OCI-LY3 (cell line): ENCODE measurements at regions not wholly inside any gene's neighbourhood (a gene's known extent, or its start where the extent isn't known, plus 50 kb on each side); places are given as distances from the start of the nearest gene placed in this dataset.

Source experiments
- H2AFZ ChIP-seq: fragments of 200-600, 300-600 bp; shearing (Covaris generic); 2 replicates; pipeline ENCODE4 v1.6.0; 2014; ENCODE audit warnings: antibody characterized with exemption, low read depth, low read length
- H3K27ac ChIP-seq: fragments of 200-600, 300-600 bp; sonication (generic); 2 replicates; pipeline ENCODE4 v1.5.1; 2014; ENCODE audit warnings: mild to moderate bottlenecking, low read length, moderate library complexity, mixed read lengths
- H3K27me3 ChIP-seq: fragments of 200-600, 300-600 bp; sonication (generic); 2 replicates; pipeline ENCODE4 v1.6.1; 2014; ENCODE audit warnings: low read depth, low read length, mixed read lengths
- H3K36me3 ChIP-seq: fragments of 200-600, 300-600 bp; sonication (generic); replicated peaks from 2 replicates; pipeline ENCODE3; 2014; ENCODE audit warnings: low read depth, low read length, mixed read lengths
- H3K4me1 ChIP-seq: fragments of 300-600, 200-600 bp; sonication (generic); 2 replicates; pipeline ENCODE4 v1.6.1; 2014; ENCODE audit warnings: low read length, mixed read lengths
- H3K4me2 ChIP-seq: fragments of 200-600, 300-600 bp; sonication (generic); 2 replicates; pipeline ENCODE4 v1.6.1; 2014; ENCODE audit warnings: low read length, mixed read lengths
- H3K4me3 ChIP-seq: fragments of 300-600, 200-600 bp; sonication (generic); 2 replicates; pipeline ENCODE4 v1.5.1; 2014; ENCODE audit warnings: antibody characterized with exemption, mild to moderate bottlenecking, low read length, moderate library complexity
- H3K79me2 ChIP-seq: fragments of 300-600, 200-600 bp; shearing (Covaris generic); 2 replicates; pipeline ENCODE4 v1.6.1; 2014; ENCODE audit warnings: mild to moderate bottlenecking, low read length, mixed read lengths
- H3K9ac ChIP-seq: fragments of 300-600, 200-600 bp; shearing (Covaris generic); 2 replicates; pipeline ENCODE4 v1.6.0; 2014; ENCODE audit warnings: mild to moderate bottlenecking, low read length, moderate library complexity
- H3K9me3 ChIP-seq: fragments of 200-600, 300-600 bp; shearing (Covaris generic); 2 replicates; pipeline ENCODE4 v1.6.1; 2014; ENCODE audit warnings: low read length, mixed read lengths; ENCODE audit not compliant: insufficient read depth
- H4K20me1 ChIP-seq: fragments of 200-600, 300-600 bp; sonication (generic); 2 replicates; pipeline ENCODE4 v1.6.1; 2016; ENCODE audit warnings: low read length, mixed read lengths; ENCODE audit not compliant: insufficient read depth
- CTCF ChIP-seq: fragments of 200-600, 300-600 bp; sonication (generic); IDR thresholded peaks from 2 replicates; pipeline ENCODE4 v1.5.1; 2014; ENCODE audit warnings: antibody characterized with exemption, low read length, low read depth
- EZH2phosphoT487 ChIP-seq: fragments of 200-600 bp; shearing (Covaris generic); IDR thresholded peaks from 2 replicates; pipeline ENCODE4 v1.6.1; 2018; ENCODE audit warnings: antibody characterized with exemption, mixed run types, low read depth

- Histone ChIP-seq H2AFZ (no peak overlapping the region), H3K27me3 (no peaks in the 10 kb centered on the region), H3K9me3 (no peaks in the 10 kb centered on the region), H3K4me1 (peaks cover 2% of the 10 kb centered on the region; the same call in 1 of the 2 replicates), H3K79me2 (no peaks in the 10 kb centered on the region), H3K27ac (no peak overlapping the region), H3K4me2 (no peak overlapping the region), H3K36me3 (no peaks in the 10 kb centered on the region), H3K4me3 (no peak overlapping the region), H3K9ac (no peak overlapping the region), H4K20me1 (no peaks in the 10 kb centered on the region)
- TF ChIP-seq EZH2phosphoT487 (no peak), CTCF (no peak)
Measured at GRCh38 chr18:8890957-8891464, 185.7 kb downstream of the MTCL1 start.

- no peaks in the 10 kb centered on the region for H3K9me3 ChIP-seq
- no peaks in the 10 kb centered on the region for H3K36me3 ChIP-seq
- H3K9ac ChIP-seq: no peak overlapping the region
- no peak overlapping the region for H3K4me3 ChIP-seq
- no peak overlapping the region for H3K4me2 ChIP-seq
- H3K4me1 ChIP-seq: peaks cover 2% of the 10 kb centered on the region; the same call in 1 of the 2 replicates
- no peaks in the 10 kb centered on the region for H3K79me2 ChIP-seq
- H3K27me3 ChIP-seq: no peaks in the 10 kb centered on the region
- no peak overlapping the region for H3K27ac ChIP-seq
- TF ChIP-seq EZH2phosphoT487: no peak
- no peak for TF ChIP-seq CTCF
- no peaks in the 10 kb centered on the region for H4K20me1 ChIP-seq
- H2AFZ ChIP-seq: no peak overlapping the region
Measured at GRCh38 chr18:8893221-8893620, 187.9 kb downstream of the MTCL1 start.

GRCh38 chr18:8893628-8894231 lies 188.4 kb downstream of the MTCL1 start:
- Histone ChIP-seq H3K9me3 (no peaks in the 10 kb centered on the region), H2AFZ (no peak overlapping the region)
- TF ChIP-seq EZH2phosphoT487 (no peak), CTCF (no peak)

GRCh38 chr18:8894823-8895222 lies 189.5 kb downstream of the MTCL1 start:
- TF ChIP-seq CTCF: no peak
- no peak for TF ChIP-seq EZH2phosphoT487
- H3K9me3 ChIP-seq: no peaks in the 10 kb centered on the region
- peaks cover 2% of the 10 kb centered on the region; the same call in 1 of the 2 replicates for H3K4me1 ChIP-seq
- no peak overlapping the region for H3K4me3 ChIP-seq
- no peak overlapping the region for H3K27ac ChIP-seq
- no peaks in the 10 kb centered on the region for H3K36me3 ChIP-seq
- H2AFZ ChIP-seq: no peak overlapping the region
- no peaks in the 10 kb centered on the region for H3K27me3 ChIP-seq
- H3K79me2 ChIP-seq: no peaks in the 10 kb centered on the region
- H4K20me1 ChIP-seq: no peaks in the 10 kb centered on the region
- no peak overlapping the region for H3K9ac ChIP-seq
- no peak overlapping the region for H3K4me2 ChIP-seq

More at GRCh38 chr18:8893628-8894231, 188.4 kb downstream of the MTCL1 start:
- H3K27ac ChIP-seq: no peak overlapping the region
- H3K4me1 ChIP-seq: peaks cover 2% of the 10 kb centered on the region; the same call in 1 of the 2 replicates
- H3K9ac ChIP-seq: no peak overlapping the region
- H3K4me3 ChIP-seq: no peak overlapping the region
- H3K36me3 ChIP-seq: no peaks in the 10 kb centered on the region
- no peaks in the 10 kb centered on the region for H4K20me1 ChIP-seq
- no peaks in the 10 kb centered on the region for H3K27me3 ChIP-seq
- H3K4me2 ChIP-seq: no peak overlapping the region
- no peaks in the 10 kb centered on the region for H3K79me2 ChIP-seq
